CD4-positive, CD25-positive, alpha-beta regulatory T cell (primary cell): ENCODE measurements at regions not wholly inside any gene's neighbourhood (a gene's known extent, or its start where the extent isn't known, plus 50 kb on each side); places are given as distances from the start of the nearest gene placed in this dataset.

Experiments used
- ATAC-seq, 2 donors: fragments of 150-1000 bp; cut with Tn5 transposase; one replicate each; pipeline ENCODE4 v1.10.0; 2021; ENCODE audit warnings: low read depth in 2 of 2, moderate number of reproducible peaks in 2 of 2, moderate library complexity in 1 of 2
- DNase-seq, 3 donors: peaks; one replicate each; pipeline versions ENCODE4 v3.0.0 to v3.0.0-alpha.2; 2012 to 2022; ENCODE audit warnings: mixed read lengths in 1 of 3
- H3K27ac ChIP-seq: one replicate; pipeline ENCODE4 v1.7.0; 2013; ENCODE audit warnings: mild to moderate bottlenecking, low read length; ENCODE audit not compliant: insufficient read depth, poor library complexity, severe bottlenecking
- H3K27me3 ChIP-seq: one replicate; pipeline ENCODE4 v1.7.0; 2013; ENCODE audit warnings: low read length; ENCODE audit not compliant: control insufficient read depth, insufficient read depth
- H3K36me3 ChIP-seq: one replicate; pipeline ENCODE4 v1.7.0; 2013; ENCODE audit warnings: mild to moderate bottlenecking, low read length, moderate library complexity; ENCODE audit not compliant: control insufficient read depth, insufficient read depth
- H3K4me1 ChIP-seq: 2 replicates; pipeline ENCODE4 v1.7.0; 2013; ENCODE audit warnings: mild to moderate bottlenecking, low read length; ENCODE audit not compliant: insufficient read depth, control insufficient read depth, poor library complexity, severe bottlenecking
- H3K4me3 ChIP-seq: one replicate; pipeline ENCODE4 v1.7.0; 2013; ENCODE audit warnings: low read depth, mild to moderate bottlenecking, low read length, moderate library complexity
- H3K9me3 ChIP-seq, 2 experiments: 1 replicate in 1 of 2; 2 replicates in 1 of 2; pipeline ENCODE4 v1.7.0; 2013; ENCODE audit warnings: low read length in 2 of 2, mild to moderate bottlenecking in 1 of 2, moderate library complexity in 1 of 2; ENCODE audit not compliant: control insufficient read depth in 2 of 2
- H3K27ac Mint-ChIP-seq, 3 donors: one replicate each; pipeline ENCODE4 v1.8.0; 2020 to 2022; ENCODE audit warnings: mild to moderate bottlenecking in 3 of 3, mixed read lengths in 3 of 3, moderate library complexity in 2 of 3
- H3K27me3 Mint-ChIP-seq: one replicate; pipeline ENCODE4 v1.8.0; 2022; ENCODE audit warnings: mild to moderate bottlenecking, mixed read lengths
- H3K36me3 Mint-ChIP-seq: one replicate; pipeline ENCODE4 v1.8.0; 2020; ENCODE audit warnings: mixed read lengths
- H3K4me1 Mint-ChIP-seq, 4 donors: one replicate each; pipeline ENCODE4 v1.8.0; 2020 to 2022; ENCODE audit warnings: mixed read lengths in 4 of 4, mild to moderate bottlenecking in 1 of 4
- H3K4me3 Mint-ChIP-seq, 4 donors: one replicate each; pipeline ENCODE4 v1.8.0; 2020 to 2022; ENCODE audit warnings: mild to moderate bottlenecking in 4 of 4, mixed read lengths in 4 of 4, moderate library complexity in 3 of 4
- H3K9me3 Mint-ChIP-seq, 7 donors: one replicate each; pipeline ENCODE4 v1.8.0; 2020 to 2022; ENCODE audit warnings: mixed read lengths in 7 of 7, mild to moderate bottlenecking in 3 of 7, moderate library complexity in 2 of 7

GRCh38 chr9:99389087-99390033 is 167.3 kb downstream of the SEC61B start:
- DNase-seq: no peak
- Histone ChIP-seq H3K27me3 (peaks cover 4% of the 10 kb centered on the region), H3K4me1 (no peaks in the 10 kb centered on the region), H3K4me3 (no peak overlapping the region), H3K36me3 (no peaks in the 10 kb centered on the region), H3K27ac (no peak overlapping the region), H3K9me3 (no peaks in the 10 kb centered on the region)
- Mint-ChIP-seq H3K4me3 (no peak overlapping the region), H3K9me3 (no peaks in the 10 kb centered on the region), H3K27me3 (no peaks in the 10 kb centered on the region), H3K27ac (no peak overlapping the region), H3K4me1 (no peaks in the 10 kb centered on the region), H3K36me3 (no peaks in the 10 kb centered on the region)
- no peak for ATAC-seq

GRCh38 chr9:99391937-99392594 is 170.0 kb downstream of the SEC61B start:
- Histone ChIP-seq H3K36me3 (no peaks in the 10 kb centered on the region), H3K9me3 (no peaks in the 10 kb centered on the region), H3K27me3 (peaks cover 4% of the 10 kb centered on the region), H3K4me3 (no peak overlapping the region), H3K4me1 (no peaks in the 10 kb centered on the region), H3K27ac (no peak overlapping the region)
- H3K4me1 Mint-ChIP-seq: no peaks in the 10 kb centered on the region
- DNase-seq (no peak), ATAC-seq (no peak)
- H3K27me3 Mint-ChIP-seq: no peaks in the 10 kb centered on the region
- H3K27ac Mint-ChIP-seq: no peak overlapping the region
- H3K36me3 Mint-ChIP-seq: no peaks in the 10 kb centered on the region
- H3K4me3 Mint-ChIP-seq: no peak overlapping the region
- H3K9me3 Mint-ChIP-seq: peaks cover 0 to 2% (median 0%) of the 10 kb centered on the region in 7 donors

GRCh38 chr9:99392986-99393385 is 170.9 kb downstream of the SEC61B start:
- ATAC-seq (no peak), DNase-seq (no peak)
- Mint-ChIP-seq H3K36me3 (no peaks in the 10 kb centered on the region), H3K9me3 (peaks cover 0 to 2% (median 0%) of the 10 kb centered on the region in 7 donors), H3K27me3 (no peaks in the 10 kb centered on the region), H3K27ac (no peak overlapping the region), H3K4me3 (no peak overlapping the region), H3K4me1 (no peaks in the 10 kb centered on the region)
- Histone ChIP-seq H3K4me1 (no peaks in the 10 kb centered on the region), H3K4me3 (no peak overlapping the region), H3K27me3 (peaks cover 4% of the 10 kb centered on the region), H3K36me3 (no peaks in the 10 kb centered on the region), H3K27ac (no peak overlapping the region), H3K9me3 (no peaks in the 10 kb centered on the region)

- Histone ChIP-seq H3K36me3 (no peaks in the 10 kb centered on the region), H3K4me3 (no peak overlapping the region), H3K4me1 (no peaks in the 10 kb centered on the region), H3K9me3 (no peaks in the 10 kb centered on the region), H3K27me3 (peaks cover 4% of the 10 kb centered on the region), H3K27ac (no peak overlapping the region)
- no peaks in the 10 kb centered on the region for H3K36me3 Mint-ChIP-seq
- H3K4me3 Mint-ChIP-seq: no peak overlapping the region
- DNase-seq (no peak), ATAC-seq (no peak)
- H3K27me3 Mint-ChIP-seq: no peaks in the 10 kb centered on the region
- no peaks in the 10 kb centered on the region for H3K4me1 Mint-ChIP-seq
- no peak overlapping the region for H3K27ac Mint-ChIP-seq
- peaks cover 0 to 2% (median 0%) of the 10 kb centered on the region in 7 donors for H3K9me3 Mint-ChIP-seq
Measured at GRCh38 chr9:99393993-99394392, 171.9 kb downstream of the SEC61B start.

- DNase-seq (no peak), ATAC-seq (no peak)
- Histone ChIP-seq H3K4me1 (no peaks in the 10 kb centered on the region), H3K27me3 (no peaks in the 10 kb centered on the region), H3K4me3 (no peak overlapping the region), H3K9me3 (no peaks in the 10 kb centered on the region), H3K36me3 (no peaks in the 10 kb centered on the region), H3K27ac (no peak overlapping the region)
- peaks cover 0 to 2% (median 0%) of the 10 kb centered on the region in 7 donors for H3K9me3 Mint-ChIP-seq
- no peaks in the 10 kb centered on the region for H3K27me3 Mint-ChIP-seq
- H3K27ac Mint-ChIP-seq: no peak overlapping the region
- H3K4me3 Mint-ChIP-seq: no peak overlapping the region
- H3K36me3 Mint-ChIP-seq: no peaks in the 10 kb centered on the region
- H3K4me1 Mint-ChIP-seq: no peaks in the 10 kb centered on the region
Measured at GRCh38 chr9:99398241-99398640, 176.2 kb downstream of the SEC61B start.

GRCh38 chr9:99399474-99399873 is 177.4 kb downstream of the SEC61B start:
- Histone ChIP-seq H3K9me3 (no peaks in the 10 kb centered on the region), H3K27me3 (no peaks in the 10 kb centered on the region), H3K4me1 (no peaks in the 10 kb centered on the region), H3K4me3 (no peak overlapping the region), H3K27ac (no peak overlapping the region), H3K36me3 (no peaks in the 10 kb centered on the region)
- ATAC-seq: no peak
- H3K36me3 Mint-ChIP-seq: no peaks in the 10 kb centered on the region
- no peak overlapping the region for H3K4me3 Mint-ChIP-seq
- H3K27me3 Mint-ChIP-seq: no peaks in the 10 kb centered on the region
- DNase-seq: no peak
- H3K4me1 Mint-ChIP-seq: no peaks in the 10 kb centered on the region
- no peak overlapping the region for H3K27ac Mint-ChIP-seq
- H3K9me3 Mint-ChIP-seq: peaks cover 0 to 2% (median 0%) of the 10 kb centered on the region in 7 donors

- H3K4me1 ChIP-seq: no peaks in the 10 kb centered on the region
- no peak for ATAC-seq
- Mint-ChIP-seq H3K27me3 (no peaks in the 10 kb centered on the region), H3K4me3 (no peak overlapping the region), H3K27ac (no peak overlapping the region), H3K4me1 (no peaks in the 10 kb centered on the region), H3K9me3 (peaks cover 0 to 2% (median 0%) of the 10 kb centered on the region in 7 donors), H3K36me3 (no peaks in the 10 kb centered on the region)
- H3K36me3 ChIP-seq: no peaks in the 10 kb centered on the region
- no peak overlapping the region for H3K4me3 ChIP-seq
- H3K27me3 ChIP-seq: no peaks in the 10 kb centered on the region
- H3K9me3 ChIP-seq: no peaks in the 10 kb centered on the region
- no peak overlapping the region for H3K27ac ChIP-seq
- no peak for DNase-seq
Measured at GRCh38 chr9:99400184-99400731, 178.2 kb downstream of the SEC61B start.
